GM19372 (cell line): ENCODE measurements at regions not wholly inside any gene's neighbourhood (a gene's known extent, or its start where the extent isn't known, plus 50 kb on each side); places are given as distances from the start of the nearest gene placed in this dataset.

ENCODE experiments used
- ATAC-seq: cut with Tn5 transposase; IDR thresholded peaks from one replicate; pipeline ENCODE4 v1.9.1; 2021; ENCODE audit warnings: mild to moderate bottlenecking, low read depth, moderate library complexity; ENCODE audit not compliant: unreplicated experiment

DNA sequence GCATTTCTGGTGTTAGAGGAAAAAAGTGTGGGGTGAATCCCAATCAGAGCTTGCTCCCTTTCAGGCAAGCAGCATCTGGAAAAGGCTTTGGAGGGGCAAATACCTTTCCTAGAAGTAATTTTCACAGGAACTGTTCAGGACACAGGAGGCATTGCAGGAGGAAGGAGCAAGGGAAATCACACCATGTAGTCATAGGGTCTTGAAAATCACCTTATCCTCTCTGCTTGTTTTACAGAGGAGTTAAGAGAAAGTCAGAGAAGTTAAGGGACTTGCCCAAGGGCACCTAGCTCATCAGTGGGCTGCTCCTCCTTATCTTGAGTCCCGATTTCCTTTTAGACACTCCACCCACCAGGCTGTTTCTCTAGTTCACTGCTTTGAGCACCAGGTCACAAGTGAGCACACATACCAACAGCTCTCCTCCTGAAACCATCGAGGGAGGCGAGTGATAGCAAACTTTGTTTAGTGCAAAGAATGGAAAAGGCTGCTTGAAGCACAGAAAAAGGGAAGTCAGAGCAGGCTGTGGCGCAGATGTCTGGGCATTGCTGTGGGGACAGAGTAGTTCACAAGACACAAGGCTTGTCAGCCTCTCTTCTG lies 89.2 kb upstream of the CXCR4 start:
- peak; percentile 51 for ATAC-seq

DNA sequence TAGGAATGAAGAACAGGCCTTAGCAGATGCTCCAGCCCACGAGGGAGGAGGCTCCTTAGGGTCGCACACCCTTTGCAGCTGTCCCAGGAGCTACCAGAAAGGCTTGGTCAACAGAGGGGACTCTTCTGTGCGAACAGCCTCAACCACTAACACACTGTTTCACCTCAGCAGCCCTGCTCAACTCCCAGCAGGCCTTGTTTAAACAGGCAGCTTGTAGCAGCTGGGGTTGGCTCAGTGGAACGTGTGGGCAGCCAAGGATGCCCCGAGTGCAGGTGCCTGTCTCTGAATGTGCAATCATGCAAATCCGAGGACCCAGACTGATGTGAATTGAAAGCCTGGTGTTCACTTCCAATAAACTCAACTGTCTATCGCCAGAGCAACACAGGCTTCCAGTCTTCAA lies 88.7 kb upstream of the CXCR4 start:
- peak; percentile 89 for ATAC-seq

DNA sequence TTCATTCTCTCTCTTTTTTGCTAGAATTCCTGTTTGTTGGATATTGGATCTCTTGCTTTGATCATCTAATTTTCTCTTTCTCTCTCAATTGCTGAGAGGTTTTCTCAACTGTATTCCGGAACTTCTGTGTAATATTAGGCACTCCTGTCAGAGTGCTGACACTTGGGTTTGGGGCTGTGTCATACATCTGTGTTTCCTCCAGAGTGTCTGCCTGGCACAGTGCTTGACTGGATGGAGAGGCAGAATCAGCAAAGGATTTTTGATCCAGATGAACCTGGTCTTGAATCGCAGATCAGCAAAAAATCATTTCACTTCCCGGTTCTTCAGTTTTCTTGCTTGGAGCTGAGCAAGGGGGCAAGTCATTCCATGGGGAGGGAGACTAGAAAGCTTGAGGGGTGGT lies 87.7 kb upstream of the CXCR4 start:
- ATAC-seq, result no peak

DNA sequence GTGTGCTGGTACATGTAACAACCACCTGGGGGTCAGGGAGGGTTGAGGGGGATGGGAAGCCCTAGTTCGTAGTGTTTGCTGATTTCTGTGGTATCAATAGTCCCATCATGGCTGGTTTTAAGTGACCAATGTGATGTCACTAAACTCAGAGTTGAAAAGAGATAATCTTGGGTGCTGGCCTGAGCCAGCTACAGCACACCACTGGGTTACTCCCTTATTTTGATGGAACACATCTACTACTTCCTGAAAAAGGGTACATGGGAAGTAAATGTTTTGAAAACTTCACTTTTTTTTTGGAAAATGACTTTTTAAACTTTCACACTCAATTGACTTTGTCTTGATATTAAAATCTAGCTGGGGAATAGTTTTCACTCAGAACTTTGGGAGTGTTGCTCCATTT lies 87.0 kb upstream of the CXCR4 start:
- ATAC-seq, result no peak

DNA sequence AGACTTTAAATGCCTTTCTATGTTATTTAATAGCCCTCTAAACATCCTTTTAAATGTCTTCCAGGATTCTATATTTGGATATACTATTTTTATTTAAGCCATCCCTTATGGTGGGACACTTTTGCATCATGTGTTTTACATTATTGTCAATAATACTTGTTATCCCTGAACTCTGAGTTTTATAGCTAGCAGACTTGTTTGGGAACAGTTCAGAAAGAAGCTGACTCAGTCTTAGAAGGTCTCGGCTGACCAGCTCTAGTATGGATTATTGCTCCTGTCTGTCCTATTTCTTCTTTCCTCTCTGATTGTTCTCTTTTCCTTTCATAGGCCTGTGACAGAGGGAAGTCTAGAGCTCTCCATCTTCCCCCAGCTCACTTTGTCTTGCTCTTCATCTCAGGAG lies 77.3 kb upstream of the CXCR4 start:
- ATAC-seq, result no peak

DNA sequence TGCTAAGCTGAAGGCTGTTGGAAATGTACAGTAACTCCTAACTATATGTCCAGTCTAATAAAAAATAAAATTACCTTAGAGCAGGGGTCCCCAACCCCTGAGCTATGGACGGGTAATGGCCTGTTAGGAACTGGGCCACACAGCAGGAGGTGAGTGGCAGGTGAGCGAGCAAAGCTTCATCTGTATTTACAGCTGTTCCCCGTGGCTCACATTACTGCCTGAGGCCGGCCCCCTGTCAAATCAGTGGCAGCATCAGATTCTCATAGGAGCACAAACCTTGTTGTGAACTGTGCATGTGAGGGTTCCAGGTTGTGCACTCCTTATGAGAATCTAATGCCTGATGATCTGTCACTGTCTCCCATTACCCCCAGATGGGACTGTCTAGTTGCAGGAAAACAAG lies 73.1 kb upstream of the CXCR4 start:
- no peak for ATAC-seq

DNA sequence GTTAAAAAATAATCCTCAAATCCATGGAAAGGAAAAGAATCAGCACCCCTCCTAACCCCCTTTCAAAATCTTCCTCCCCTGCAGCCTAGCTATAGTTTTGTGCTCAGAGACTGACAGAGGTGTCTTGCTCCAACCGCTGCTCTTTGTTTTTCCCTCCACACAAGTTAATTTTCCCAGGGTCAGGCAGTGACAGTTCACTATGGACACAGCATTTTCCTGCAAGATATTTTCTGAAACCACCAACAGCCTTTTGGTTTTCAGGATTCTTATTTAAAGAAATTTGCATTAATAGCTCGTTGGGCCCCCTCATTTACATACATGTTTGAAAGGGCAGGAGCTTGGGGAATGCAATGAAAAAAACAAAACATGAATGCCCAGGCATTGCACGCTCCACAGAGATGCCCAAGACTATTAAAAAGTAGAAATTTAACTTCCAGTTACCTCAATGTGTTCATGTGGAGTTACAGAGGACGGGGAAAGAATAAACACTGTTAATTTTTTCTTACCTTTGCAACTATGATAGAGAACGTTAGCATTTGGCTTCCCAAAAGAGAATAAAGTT lies 71.4 kb upstream of the CXCR4 start:
- ATAC-seq, result no peak

DNA sequence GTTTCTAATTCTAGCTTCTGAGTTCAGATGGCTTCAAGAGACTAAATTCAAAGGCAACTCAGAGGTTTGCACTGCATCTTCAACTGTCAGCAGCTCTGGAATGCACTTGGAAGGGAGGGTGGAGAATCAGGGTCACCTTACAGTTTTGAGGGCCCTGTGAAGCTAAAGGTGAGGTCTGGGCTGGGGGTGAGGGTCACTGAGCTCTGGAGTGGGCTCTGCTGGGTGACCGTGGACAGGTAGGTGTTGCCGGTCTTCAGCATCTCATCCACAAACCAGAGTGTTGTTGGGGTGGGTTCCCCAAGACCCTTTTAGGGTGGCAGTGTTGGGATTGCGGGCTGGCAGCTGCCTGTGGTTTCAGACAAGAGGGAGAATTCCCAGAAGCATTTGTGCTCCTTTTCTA lies 70.1 kb upstream of the CXCR4 start:
- ATAC-seq, result no peak

DNA sequence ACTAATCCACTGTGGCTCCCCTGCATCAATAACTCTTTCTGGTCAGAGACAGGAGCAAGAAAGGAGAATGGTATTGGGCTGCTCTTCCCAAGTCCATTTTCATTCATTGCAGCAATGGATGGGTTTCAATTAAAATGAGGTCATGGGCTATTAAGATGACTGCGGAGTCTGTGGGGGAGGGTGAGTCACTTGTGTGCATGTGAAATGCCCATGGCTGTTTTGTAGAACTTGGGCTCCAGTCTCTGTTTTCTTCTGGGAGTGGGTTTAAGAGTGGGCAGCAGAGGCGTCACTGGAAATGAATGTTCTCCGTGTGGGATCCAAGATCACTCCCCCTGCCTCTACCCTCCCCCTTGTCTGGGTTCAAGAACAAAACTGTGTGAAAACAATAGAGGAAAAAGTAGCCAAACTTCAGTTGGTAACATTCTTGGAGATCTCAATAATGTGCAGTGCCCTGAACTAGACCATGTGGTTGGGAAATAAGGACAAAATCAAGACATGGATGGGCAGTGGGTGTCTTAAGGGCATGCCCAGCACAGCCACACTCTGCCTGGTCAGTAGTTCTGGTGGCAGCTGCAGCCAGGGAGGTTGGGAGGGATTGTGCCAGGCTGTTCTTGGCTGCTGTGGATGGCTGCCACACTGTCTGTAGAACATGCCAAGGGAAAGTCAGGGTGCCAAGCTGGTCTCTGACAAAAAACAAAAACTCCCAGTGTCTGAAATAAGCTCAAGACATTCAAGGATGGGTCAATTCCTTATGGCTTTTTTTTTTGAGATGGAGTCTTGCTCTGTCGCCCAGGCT lies 68.2 kb upstream of the CXCR4 start:
- ATAC-seq, result no peak

DNA sequence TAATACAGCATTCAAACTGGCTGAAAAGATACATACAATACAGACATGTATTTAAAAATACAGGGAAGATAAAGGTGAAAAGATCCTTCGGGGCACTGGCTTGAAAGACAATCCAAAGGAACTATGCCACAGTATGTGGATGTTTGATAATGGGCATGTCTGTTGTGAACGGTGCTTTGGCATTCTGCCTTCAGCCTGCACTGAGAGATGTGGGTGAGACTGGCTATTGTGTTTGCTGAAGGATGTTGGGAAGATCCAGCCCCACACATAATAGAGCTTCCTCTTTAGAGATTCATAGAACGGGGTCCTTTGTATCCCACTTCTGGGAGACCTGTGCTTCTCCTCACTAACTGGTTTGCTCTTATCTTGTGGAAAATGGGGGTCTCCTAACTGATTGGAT lies 65.1 kb upstream of the CXCR4 start:
- no peak for ATAC-seq

DNA sequence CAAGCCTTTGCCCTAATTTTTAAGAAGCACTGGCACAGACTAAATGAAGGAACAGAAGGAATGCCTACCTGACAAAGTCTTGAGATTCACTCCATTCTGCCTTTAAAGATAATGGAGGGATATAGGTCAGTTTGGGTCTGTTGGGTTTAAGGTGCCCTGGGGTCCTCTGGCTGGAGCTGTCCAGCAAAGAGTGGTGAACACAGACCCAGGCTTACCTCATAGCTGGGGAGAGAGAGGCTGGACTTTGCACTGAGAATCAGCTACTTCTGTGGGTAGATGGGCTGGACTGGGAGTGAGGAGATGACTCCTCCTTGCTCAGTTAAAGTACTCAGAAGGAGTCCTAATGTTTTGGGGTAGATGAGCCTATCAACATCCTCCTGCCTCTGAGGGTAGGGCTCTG lies 64.4 kb upstream of the CXCR4 start:
- no peak for ATAC-seq

DNA sequence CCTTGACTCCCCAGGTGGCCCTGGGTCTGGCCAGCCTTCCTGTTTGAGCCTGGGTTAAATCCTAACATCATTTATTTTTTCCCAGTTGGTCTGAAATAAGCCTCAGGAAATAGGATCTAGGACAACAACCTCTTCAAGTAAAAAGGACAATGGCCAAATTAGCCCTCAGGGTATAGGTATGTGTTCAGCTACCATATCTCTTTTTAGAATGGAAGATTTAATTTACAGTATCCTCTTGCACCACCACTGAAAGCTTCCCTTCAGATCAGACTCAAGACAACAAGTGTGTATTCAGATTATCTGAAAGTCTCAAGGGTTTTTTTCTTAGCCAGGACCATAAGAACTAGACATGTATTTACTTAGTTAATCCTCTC lies 61.6 kb upstream of the CXCR4 start:
- no peak for ATAC-seq

DNA sequence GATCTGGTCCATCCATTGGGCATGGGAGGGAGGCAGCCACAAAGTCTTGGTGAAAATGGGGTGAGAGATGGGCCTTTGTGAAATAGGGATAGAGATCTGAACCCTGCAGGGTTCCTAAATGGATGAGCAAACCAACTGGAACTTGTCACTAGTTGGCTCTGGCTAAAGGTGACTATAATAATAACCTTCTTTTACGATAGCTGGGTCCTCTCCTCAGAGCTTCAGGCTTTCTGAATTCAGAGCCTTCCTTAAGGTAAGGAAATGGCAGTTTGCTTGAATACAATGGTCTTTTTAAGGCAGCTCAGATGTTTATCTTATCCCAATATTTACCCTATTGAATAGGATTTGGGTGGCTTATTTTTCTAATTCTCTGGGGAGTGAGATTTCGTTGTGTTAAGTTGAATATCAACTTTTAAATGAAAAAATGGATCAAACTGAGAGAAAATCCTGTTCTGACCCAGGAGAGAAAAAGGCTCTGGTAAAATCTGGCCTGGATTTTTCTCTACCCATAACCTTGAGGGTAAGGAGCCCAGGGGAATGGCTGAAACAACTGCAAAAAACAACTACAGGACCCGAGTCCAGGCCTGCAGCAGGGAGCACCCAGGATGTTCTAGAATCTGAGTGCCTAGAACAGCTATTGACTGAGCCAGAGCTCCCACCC lies 61.1 kb upstream of the CXCR4 start:
- ATAC-seq, result no peak

DNA sequence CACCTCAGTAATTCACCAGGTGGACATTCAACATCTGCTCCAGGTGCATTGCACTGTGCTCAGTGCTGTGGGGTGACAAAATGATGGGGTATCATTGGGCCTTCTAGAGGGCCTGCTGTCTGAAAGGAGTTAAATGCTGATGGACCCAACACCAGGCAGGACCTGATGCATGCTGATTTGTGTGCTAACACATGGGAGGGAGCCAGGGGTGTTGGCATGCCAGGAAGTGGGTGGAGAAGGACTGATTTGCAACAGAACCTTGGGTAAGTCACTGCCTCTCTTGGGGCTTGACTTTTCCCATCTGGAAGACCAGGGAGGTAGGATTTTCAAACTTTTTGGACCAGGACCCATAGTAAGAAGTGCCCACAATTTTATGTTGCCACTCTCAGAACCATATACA lies 57.9 kb upstream of the CXCR4 start:
- ATAC-seq, result no peak

DNA sequence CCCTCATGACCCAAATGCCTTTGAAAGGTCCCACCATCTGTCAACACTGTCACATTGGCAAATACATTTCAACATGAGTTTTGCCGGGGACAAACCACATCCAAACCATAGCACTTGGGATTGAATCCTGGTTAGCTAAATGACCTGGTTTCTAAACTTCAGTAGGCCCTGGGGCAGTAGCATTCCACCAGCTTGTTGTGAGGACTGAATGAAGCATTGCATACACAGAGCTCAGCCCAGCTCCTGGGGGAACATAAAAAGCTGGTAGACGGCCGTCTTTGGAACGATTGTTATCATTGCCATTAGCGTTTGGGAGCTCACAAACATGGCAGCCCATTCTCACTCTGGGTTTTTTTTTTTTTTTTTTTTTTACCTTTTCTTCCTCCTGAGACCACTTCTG lies 57.5 kb upstream of the CXCR4 start:
- ATAC-seq, result no peak

DNA sequence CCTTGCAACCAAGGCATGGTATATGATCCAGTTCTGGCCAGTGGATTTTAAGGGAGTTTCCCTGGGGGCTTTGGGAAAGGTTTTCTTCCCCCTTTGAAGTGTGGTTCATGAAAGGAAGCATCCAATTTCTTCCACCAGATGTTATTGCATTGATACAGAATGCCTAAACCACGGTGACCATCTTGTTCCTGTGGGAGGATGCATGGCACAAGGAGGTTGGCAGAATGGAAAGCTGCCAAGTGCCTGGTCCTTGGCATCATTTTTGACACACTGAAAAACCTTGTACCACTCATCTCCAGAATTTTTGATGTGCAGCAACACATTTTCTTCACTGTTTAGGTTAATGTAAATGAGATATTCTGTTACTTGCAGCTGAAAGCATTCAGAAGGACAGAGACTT lies 55.2 kb upstream of the CXCR4 start:
- no peak for ATAC-seq

DNA sequence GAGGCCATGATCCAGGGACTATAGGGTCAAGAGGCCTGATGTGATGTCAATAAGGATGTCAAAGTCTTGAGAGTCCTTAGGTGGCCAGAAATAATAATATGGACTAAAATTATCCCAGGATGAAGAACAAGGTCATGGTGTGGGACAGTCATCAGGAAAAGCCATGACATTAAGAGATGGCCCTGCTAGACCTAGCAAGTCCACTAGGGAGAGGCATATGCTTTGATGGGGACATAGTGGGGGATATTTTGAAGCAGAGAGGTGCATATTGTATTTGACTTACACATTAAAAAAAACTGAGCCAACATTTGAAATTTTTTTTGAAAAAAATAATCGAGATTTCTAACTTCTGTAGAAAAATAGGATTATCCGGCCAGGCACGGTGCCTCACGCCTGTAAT lies 53.3 kb upstream of the CXCR4 start:
- ATAC-seq, result no peak

DNA sequence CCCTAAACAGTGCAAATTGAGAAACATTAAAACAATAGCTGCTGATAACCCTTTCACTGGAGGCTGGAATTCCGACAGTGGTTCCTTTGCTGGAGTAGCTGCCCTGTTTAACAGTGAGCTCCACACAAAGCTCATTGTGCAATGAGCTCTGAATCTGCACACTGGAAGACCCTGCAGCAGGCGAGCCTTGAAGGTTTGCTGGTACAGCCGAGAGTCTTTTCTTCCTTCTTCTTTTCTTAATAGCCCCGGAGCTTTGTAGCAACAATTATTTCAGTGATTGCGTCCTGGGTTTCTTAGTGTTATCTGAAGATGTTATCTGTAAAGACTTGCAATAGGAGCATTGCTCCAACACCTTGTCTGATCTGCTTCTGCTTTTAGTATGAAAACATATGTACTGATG lies 50.8 kb upstream of the CXCR4 start:
- no peak for ATAC-seq

DNA sequence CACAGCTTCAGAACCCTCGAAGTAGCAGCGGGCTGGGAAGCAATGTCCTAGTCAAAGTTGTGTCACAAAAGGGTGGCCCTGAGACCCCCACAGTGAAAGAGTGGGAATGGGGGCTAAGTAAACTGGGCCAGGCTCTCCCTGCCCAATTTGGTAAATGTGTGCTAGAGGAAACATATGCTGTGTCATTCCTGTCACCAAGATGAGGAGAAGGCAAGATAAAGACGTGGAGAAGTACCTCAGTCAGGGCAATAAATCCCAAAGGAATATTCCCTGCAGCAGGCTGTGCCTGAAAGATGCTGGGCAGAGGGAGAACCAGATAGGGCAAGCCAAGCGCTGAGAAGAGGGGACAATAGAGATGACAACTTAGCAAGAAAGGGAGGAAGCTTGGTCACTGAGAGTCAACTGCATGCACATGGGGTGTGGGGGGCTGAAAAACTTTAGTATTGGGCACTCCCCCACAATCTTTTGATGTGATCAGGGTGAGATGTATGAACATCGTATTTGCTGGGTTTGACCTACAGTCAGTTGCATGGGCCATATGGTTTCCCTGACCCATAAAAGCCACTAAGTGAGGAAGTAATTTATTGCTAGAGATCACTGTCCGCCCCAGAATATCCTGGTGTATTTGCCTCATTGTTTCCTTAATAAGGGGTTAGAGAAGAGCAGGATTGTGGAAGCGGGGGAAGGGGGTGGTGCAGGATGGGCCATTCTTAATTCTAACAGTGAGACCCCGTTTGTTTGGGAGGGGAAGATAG lies 49.9 kb upstream of the CXCR4 start:
- ATAC-seq, result no peak
